ENCODE measurements at regions not wholly inside any gene's neighbourhood (a gene's known extent, or its start where the extent isn't known, plus 50 kb on each side); places are given as distances from the start of the nearest gene placed in this dataset.

- in situ Hi-C loops (cut with HindIII; ENCODE audit: low sequenced_read_pairs), result no loop called here
These were observed 51.7 kb upstream of the RTL1 start for GRCh38 chr14:100955201-100955600.

DNA sequence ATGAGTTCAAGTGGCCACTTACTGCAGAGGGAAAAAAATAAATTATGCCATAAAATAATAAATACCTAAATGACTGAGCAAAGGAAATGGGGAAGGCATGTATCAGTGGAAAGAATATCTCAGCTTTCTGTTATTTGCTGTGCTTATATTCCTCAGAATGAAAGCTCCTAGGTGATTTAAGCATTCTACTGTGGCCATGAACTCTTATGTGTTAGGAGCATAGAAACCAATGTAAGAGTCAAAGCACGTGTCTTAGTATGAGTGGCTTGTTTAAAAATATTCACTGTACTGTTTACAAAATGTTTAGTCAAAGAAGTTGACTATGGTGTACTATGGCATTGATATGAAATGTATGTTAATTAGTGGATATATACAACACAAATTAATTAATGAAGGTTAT lies 59.0 kb upstream of the RTL1 start:
- in situ Hi-C loops (cut with HindIII; ENCODE audit: low sequenced_read_pairs), result no loop called here

DNA sequence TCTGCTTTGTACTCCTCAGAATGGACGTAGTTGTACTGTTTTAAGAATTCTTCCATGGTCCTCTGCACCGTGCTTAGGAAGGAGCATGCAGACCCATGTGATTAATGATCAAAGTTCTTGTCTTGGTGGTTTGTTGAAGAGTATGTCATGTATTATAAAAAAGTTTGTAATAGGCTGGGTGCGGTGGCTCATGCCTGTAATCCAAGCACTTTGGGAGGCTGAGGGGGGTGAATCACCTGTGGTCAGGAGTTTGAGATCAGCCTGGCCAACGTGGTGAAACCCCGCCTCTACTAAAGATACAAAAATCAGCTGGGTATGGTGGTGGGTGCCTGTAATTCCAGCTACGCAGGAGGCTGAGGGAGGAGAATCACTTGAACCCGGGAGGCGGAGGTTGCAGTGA lies 61.8 kb upstream of the RTL1 start:
- in situ Hi-C loops (cut with HindIII; ENCODE audit: low sequenced_read_pairs), result no loop called here

DNA sequence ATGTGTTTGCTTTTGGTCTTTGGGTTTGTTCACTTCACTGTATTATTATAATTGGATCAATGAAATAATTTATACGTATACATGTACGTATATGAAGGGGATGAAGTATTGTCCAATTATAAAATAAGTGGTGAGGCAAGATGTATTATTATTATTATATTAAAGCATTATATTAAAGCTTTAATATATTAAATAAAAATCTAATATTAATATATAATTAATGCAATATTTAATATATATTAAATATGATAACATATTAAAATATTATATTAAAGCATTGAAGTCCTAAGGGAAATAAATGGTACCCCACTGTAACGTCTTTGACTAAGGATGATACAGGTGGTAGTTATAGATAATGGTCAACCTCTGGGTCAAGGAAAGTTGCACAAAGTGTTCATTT lies 63.7 kb upstream of the RTL1 start:
- in situ Hi-C loops (cut with HindIII; ENCODE audit: low sequenced_read_pairs), result no loop called here

GRCh38 chr14:100967930-100968329 lies 64.4 kb upstream of the RTL1 start:
- in situ Hi-C loops (cut with HindIII; ENCODE audit: low sequenced_read_pairs), result no loop called here

DNA sequence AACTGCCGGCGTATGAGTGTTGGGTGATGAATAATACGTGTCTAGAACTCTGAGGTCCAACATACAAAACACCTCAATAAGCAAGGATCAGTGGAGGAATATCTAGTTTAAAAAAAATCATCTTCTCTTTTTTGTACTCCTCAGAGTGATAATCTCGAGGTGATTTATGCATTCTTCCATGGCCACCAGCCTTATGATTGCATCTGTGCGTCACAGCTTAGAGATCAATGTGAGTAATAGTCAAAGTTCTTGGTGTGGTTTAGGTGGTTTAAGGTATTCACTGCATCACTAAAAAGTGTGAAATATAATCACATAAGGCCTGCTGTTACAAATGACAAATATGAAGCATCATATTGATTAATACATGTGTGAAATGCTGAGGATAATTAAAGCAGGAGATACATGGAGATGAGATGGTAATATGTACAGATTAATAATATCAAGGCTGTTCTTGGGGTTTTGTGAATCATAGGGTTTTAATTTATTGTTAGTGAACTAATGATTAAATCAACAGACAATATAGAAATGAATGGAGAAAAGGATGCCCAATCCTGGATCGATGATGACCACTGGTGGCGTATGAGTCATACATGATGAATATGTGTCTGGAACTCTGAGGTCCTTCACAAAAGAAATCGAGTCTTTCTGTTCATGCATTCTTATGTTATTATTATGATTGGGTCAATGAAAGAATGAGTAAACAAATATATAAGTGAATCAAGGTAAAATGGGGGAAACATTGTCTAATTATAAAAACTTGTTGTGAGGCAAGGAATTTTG lies 68.8 kb upstream of the RTL1 start:
- in situ Hi-C loops (cut with HindIII; ENCODE audit: low sequenced_read_pairs), result no loop called here

DNA sequence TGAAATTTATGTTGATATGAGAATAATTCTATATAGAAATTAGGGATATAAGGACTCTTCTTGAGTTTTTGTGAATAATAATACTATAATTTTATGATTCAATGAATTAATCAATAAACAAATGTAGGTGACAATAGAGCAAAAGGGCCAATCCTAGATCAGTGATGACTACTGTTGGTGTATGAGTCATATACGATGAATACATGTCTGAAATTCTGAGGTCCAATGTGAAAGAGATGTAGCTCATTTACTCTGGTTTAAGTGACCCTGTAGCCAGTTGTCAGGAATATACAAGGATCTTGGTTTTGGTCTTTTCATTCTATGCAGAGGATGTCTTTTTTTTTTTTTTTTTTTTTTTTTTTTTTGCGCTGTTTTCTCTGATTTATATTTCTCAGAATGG lies 72.1 kb upstream of the RTL1 start:
- in situ Hi-C loops (cut with HindIII; ENCODE audit: low sequenced_read_pairs), result no loop called here

GRCh38 chr14:100979079-100979478 lies 75.6 kb upstream of the RTL1 start:
- in situ Hi-C loops (cut with HindIII; ENCODE audit: low sequenced_read_pairs), result no loop called here

DNA sequence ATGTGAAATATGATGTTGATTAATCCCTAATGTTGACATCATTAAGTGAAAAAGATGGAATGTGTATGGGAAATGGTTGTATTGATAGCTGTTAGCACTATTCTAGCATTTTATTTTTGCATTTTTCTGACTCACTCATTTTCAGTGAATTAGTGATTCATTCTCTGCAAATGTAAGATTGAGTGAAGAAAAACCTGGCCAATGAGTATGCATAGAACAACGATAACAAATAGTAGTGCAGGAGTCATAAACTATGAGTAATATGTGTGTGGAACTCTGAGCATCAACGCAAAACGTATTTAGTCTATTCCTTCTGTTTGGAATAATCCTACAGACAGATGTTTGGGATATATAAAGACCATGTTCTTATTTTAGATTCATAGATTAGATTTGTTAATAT lies 76.3 kb upstream of the RTL1 start:
- in situ Hi-C loops (cut with HindIII; ENCODE audit: low sequenced_read_pairs), result no loop called here

DNA sequence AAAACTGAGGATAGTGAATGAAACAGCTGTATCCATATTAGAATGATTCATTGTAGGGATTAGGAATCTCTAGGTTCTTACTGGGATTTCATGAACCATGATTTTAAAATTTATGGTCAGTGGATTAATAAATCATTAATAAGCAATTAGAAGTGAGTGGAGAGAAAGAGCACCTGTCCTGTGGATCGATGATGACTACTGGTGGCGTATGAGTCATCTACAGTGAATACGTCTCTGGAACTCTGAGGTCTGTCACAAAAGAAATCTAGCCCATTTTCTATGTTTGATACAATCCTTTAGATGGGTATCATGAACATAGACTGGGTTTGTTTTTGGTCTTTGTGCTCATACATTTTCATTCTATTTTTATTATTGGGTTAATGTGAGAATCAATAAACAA lies 77.3 kb upstream of the RTL1 start:
- in situ Hi-C loops (cut with HindIII; ENCODE audit: low sequenced_read_pairs), result no loop called here

GRCh38 chr14:100981809-100982208 lies 78.3 kb upstream of the RTL1 start:
- in situ Hi-C loops (cut with HindIII; ENCODE audit: low sequenced_read_pairs), result no loop called here

DNA sequence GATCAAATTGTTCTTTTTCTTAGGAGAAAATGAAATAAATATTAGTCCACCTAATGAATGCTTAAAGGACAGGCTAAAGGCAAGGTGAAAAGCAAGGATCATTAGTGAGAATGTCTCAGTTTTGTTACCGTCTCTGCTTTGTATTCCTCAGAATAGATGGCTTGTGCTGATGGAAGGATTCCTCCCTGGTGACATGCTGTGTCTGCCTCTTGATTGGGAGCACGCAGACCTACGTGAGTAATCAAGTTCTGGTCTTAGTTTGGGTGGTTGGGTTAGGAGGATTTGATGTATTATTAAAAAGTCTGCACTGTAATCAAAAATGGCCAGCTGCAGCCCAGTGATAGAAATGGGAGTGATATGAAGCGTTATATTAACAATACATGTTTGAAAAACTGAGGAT lies 78.8 kb upstream of the RTL1 start:
- in situ Hi-C loops (cut with HindIII; ENCODE audit: low sequenced_read_pairs), result no loop called here

- in situ Hi-C loops (cut with HindIII; ENCODE audit: low sequenced_read_pairs), result no loop called here
These were observed 79.2 kb upstream of the RTL1 start for GRCh38 chr14:100982762-100983161.

- in situ Hi-C loops (cut with HindIII; ENCODE audit: low sequenced_read_pairs), result no loop called here
These were observed 80.2 kb upstream of the RTL1 start for GRCh38 chr14:100983710-100984109.

DNA sequence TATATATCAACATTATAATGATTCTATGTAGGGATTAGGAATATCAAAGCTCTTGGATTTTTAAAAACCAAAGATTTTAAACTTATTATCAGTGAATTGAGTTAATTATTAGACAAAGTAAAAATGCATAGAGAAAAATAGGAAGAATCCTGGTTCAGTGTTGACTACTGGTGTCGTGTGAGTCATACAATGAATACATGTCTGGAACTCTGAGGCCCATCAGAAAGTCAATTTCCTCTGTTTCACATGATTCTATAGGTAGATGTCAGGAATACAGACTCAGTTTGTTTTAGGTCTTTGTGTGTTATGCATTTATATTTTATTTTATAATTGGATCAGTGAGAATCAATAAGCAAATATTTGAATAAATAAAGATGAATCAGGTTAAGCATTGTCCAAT lies 84.5 kb upstream of the RTL1 start:
- in situ Hi-C loops (cut with HindIII; ENCODE audit: low sequenced_read_pairs), result no loop called here

- in situ Hi-C loops (cut with HindIII; ENCODE audit: low sequenced_read_pairs), result no loop called here
These were observed 84.9 kb upstream of the RTL1 start for GRCh38 chr14:100988411-100988900.

DNA sequence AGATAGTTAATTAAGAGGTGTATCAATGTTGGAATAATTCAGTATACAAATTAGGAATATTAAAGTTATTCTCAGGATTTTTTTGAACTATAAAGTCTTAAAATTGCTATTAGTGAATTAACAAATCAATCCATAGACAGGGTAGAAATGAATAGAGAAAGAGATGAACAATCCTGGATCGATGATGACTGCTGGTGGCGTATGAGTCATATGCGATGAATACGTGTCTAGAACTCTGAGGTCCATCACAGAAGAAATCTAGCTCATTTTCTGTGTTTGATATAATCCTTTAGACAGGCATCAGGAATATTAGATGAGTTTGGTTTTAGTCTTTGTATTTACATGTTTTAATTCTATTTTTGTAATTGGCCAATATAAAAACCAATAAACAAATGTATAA lies 85.4 kb upstream of the RTL1 start:
- in situ Hi-C loops (cut with HindIII; ENCODE audit: low sequenced_read_pairs), result no loop called here

- in situ Hi-C loops (cut with HindIII; ENCODE audit: low sequenced_read_pairs), result no loop called here
These were observed 86.4 kb upstream of the RTL1 start for GRCh38 chr14:100989924-100990323.

DNA sequence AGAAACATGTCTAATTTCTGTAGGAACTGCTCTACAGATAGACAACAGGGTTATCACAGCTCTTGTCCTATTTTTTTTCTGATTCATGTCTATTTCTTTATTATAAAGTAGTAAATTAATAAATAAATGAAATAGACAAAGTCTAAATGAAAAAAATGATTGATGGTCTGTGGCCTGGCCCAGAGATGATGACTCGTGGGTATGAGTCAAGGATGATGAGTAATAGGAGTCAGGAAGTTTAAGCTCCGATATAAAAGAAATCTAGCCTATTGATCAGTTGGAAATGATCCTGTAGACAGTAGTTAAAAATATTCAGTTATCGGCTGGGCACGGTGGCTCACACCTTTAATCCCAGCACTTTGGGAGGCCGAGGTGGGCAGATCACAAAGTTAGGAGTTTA lies 90.6 kb upstream of the RTL1 start:
- in situ Hi-C loops (cut with HindIII; ENCODE audit: low sequenced_read_pairs), result no loop called here

DNA sequence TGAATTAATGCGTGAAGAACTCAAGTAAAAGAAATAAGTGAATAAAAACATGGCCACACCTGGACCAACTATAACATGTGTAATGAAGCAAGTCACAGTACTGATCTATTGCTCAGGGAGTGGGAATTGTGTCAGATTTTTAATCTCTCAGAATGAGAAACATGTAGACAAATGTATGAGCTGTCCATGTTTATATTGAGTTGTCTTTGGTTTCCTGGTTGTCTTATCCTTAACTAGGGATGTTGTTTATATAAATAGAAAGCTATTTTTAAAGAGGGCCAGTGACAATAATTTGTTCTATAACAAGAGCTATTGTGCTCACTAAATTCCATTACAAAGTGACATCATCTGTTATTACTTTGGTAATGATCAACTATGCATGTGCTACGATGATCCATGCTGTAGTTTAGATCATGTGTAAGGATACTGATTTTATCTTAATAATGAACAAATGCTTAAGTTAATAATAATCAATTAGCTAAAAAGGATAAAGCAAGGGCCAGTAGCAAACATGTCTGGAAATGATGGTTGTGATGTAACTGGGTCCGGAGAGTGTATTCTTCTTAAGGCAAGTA lies 91.3 kb upstream of the RTL1 start:
- in situ Hi-C loops (cut with HindIII; ENCODE audit: low sequenced_read_pairs), result no loop called here

GRCh38 chr14:101000711-101001250 lies 97.3 kb upstream of the RTL1 start:
- in situ Hi-C loops (cut with HindIII; ENCODE audit: low sequenced_read_pairs), result no loop called here

DNA sequence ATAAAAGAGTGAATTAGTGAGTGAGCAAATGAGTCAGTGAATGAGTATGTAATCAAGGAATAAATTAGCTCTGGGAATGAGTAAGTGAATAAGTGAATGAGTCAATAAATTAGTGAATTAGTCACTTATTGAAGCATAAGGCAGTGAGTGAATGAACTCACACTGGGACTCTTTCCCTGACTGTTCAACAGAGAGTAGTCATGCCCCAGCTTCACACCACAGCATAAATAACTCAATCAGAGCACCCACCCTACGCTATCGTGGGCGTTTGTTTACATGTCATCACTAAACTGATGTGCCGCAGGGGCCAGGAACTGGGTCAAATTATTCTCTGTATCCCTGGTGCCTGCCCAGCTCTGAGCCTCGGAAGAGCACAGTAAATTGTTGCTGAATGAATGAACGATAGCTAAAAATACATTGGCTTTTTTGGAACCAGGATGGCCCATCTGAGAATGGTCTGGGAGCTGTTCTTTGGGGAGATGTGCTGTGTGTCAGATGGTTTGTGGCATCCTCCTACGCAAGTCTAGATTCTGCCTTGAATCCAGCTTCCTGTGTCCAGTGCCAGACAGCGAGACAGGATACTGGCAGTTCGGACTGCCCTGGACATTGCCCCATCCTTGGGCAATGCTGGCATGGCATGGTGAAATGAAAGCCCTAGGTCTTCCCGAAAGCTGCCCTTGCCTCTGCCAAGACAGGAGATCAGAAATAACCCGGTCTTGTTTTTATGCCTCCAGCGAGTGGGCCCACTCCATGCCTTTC lies 98.0 kb upstream of the RTL1 start:
- in situ Hi-C loops (cut with HindIII; ENCODE audit: low sequenced_read_pairs), result no loop called here

Data from DLD1 (cell line).